Neural progenitor cell (in vitro differentiated cells): ENCODE measurements at regions not wholly inside any gene's neighbourhood (a gene's known extent, or its start where the extent isn't known, plus 50 kb on each side); places are given as distances from the start of the nearest gene placed in this dataset.

Source experiments
- DNase-seq: peaks from one replicate; pipeline ENCODE4 v3.0.0-alpha.2; 2016; ENCODE audit warnings: low spot score
- H2AFZ ChIP-seq: fragments of 200-600 bp; sonication (generic); replicated peaks from 2 replicates; pipeline ENCODE4 v1.6.1; 2016; ENCODE audit warnings: antibody characterized with exemption
- H3F3A ChIP-seq: fragments of 200-600 bp; sonication (generic); 2 replicates; pipeline ENCODE4 v1.6.1; 2016; ENCODE audit warnings: antibody characterized with exemption, low read depth
- H3K27ac ChIP-seq: fragments of 200-600 bp; sonication (generic); 2 replicates; pipeline ENCODE4 v1.5.1; 2016; ENCODE audit warnings: mild to moderate bottlenecking
- H3K27me3 ChIP-seq: fragments of 200-600 bp; sonication (generic); 2 replicates; pipeline ENCODE4 v1.6.1; 2016; ENCODE audit warnings: mild to moderate bottlenecking, moderate library complexity
- H3K36me3 ChIP-seq: fragments of 200-600 bp; sonication (generic); 2 replicates; pipeline ENCODE4 v1.5.1; 2016
- H3K4me1 ChIP-seq: fragments of 200-600 bp; sonication (generic); 2 replicates; pipeline ENCODE4 v1.6.1; 2016; ENCODE audit warnings: mixed run types
- H3K4me2 ChIP-seq: fragments of 200-600 bp; sonication (generic); 2 replicates; pipeline ENCODE4 v1.6.1; 2016
- H3K4me3 ChIP-seq: fragments of 200-600 bp; sonication (generic); 2 replicates; pipeline ENCODE4 v1.5.1; 2016
- H3K79me2 ChIP-seq: fragments of 200-600 bp; sonication (generic); 2 replicates; pipeline ENCODE4 v1.6.1; 2016; ENCODE audit warnings: low read depth
- H3K9ac ChIP-seq: fragments of 200-600 bp; sonication (generic); 2 replicates; pipeline ENCODE4 v1.6.1; 2016
- H3K9me3 ChIP-seq: fragments of 200-600 bp; sonication (generic); 2 replicates; pipeline ENCODE4 v1.5.1; 2016; ENCODE audit warnings: low read depth
- H4K20me1 ChIP-seq: fragments of 200-600 bp; sonication (generic); 2 replicates; pipeline ENCODE4 v1.6.1; 2016; ENCODE audit warnings: low read depth
- H3K27ac Mint-ChIP-seq: 3 replicates; pipeline ENCODE4 v1.8.0; 2021; ENCODE audit warnings: mixed read lengths
- H3K27me3 Mint-ChIP-seq: 2 replicates; pipeline ENCODE4 v1.8.0; 2022; ENCODE audit warnings: low read depth, mild to moderate bottlenecking, inconsistent platforms, moderate library complexity, mixed read lengths; ENCODE audit not compliant: insufficient read depth
- H3K36me3 Mint-ChIP-seq: 3 replicates; pipeline ENCODE4 v1.8.0; 2021; ENCODE audit warnings: mixed read lengths
- H3K4me1 Mint-ChIP-seq: 3 replicates; pipeline ENCODE4 v1.8.0; 2021; ENCODE audit warnings: mixed read lengths
- H3K4me3 Mint-ChIP-seq: 3 replicates; pipeline ENCODE4 v1.8.0; 2021; ENCODE audit warnings: mild to moderate bottlenecking, moderate library complexity, mixed read lengths
- H3K9me3 Mint-ChIP-seq: 3 replicates; pipeline ENCODE4 v1.8.0; 2020; ENCODE audit warnings: mixed read lengths
- CTCF ChIP-seq: fragments of 200-600 bp; sonication (generic); IDR thresholded peaks from 2 replicates; pipeline ENCODE4 v1.5.1; 2017; ENCODE audit warnings: antibody characterized with exemption, mild to moderate bottlenecking
- EZH2 ChIP-seq: fragments of 200-600 bp; sonication (generic); IDR thresholded peaks from 2 replicates; pipeline ENCODE4 v1.6.1; 2017; ENCODE audit warnings: antibody characterized with exemption, mild to moderate bottlenecking, moderate library complexity
- EZH2phosphoT487 ChIP-seq: fragments of 200-600 bp; sonication (generic); IDR thresholded peaks from 2 replicates; pipeline ENCODE4 v1.6.1; 2017; ENCODE audit warnings: antibody characterized with exemption

DNA sequence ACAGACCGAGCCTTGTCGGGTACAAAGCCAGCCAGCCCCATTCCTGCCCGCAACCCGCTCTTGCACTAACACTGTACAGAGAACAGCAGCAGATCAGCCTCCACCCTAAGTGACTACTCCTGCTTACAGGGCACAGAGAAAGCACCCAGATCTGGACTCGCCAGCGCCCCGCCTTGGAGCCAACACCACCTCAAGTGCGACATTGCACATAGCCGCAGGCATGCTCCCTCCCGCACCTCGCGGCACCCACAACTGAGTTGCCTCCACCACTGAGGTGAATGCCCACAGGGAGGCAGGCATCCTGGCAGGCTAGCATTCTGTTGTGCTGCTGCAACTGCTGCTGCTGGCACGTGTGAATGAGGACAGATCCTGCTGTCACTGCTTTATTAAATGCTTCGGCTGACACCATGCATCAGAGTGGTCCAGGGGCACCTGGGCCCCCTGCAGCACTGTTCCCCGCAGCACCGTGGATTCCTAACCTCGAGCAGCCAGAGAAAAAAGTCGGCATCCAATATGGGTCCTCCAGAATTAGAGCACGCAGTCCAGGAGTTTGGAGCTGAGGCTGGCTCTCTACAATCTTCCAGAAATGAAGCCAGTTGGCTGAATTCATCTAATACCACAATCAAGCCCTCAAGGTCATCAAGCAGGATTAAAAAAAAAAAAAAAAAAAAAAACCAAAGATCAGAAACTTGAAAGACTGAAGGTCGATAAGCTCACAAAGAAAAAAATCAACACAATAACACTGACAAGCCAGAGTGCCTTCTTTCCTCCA, 352.9 kb downstream of the GASK1B start:
- Histone ChIP-seq H4K20me1 (no peaks in the 10 kb centered on the region), H3K27ac (no peak overlapping the region), H3K4me2 (no peak overlapping the region), H3K36me3 (no peaks in the 10 kb centered on the region), H3K9me3 (no peaks in the 10 kb centered on the region), H2AFZ (no peak overlapping the region), H3K4me1 (no peaks in the 10 kb centered on the region), H3K9ac (no peak overlapping the region), H3F3A (no peaks in the 10 kb centered on the region), H3K27me3 (no peaks in the 10 kb centered on the region), H3K4me3 (no peak overlapping the region), H3K79me2 (no peaks in the 10 kb centered on the region)
- Mint-ChIP-seq H3K27ac (peak overlapping the region; percentile 78), H3K4me1 (peaks cover 12% of the 10 kb centered on the region), H3K36me3 (no peaks in the 10 kb centered on the region), H3K4me3 (no peak overlapping the region), H3K27me3 (peaks cover 4% of the 10 kb centered on the region), H3K9me3 (no peaks in the 10 kb centered on the region)
- TF ChIP-seq CTCF (no peak), EZH2 (no peak), EZH2phosphoT487 (no peak)
- no peak for DNase-seq

- no peaks in the 10 kb centered on the region for H3F3A ChIP-seq
- H3K27ac Mint-ChIP-seq = peak overlapping the region; percentile 78
These were observed 353.7 kb downstream of the GASK1B start for GRCh38 chr4:157818946-157819692.

DNA sequence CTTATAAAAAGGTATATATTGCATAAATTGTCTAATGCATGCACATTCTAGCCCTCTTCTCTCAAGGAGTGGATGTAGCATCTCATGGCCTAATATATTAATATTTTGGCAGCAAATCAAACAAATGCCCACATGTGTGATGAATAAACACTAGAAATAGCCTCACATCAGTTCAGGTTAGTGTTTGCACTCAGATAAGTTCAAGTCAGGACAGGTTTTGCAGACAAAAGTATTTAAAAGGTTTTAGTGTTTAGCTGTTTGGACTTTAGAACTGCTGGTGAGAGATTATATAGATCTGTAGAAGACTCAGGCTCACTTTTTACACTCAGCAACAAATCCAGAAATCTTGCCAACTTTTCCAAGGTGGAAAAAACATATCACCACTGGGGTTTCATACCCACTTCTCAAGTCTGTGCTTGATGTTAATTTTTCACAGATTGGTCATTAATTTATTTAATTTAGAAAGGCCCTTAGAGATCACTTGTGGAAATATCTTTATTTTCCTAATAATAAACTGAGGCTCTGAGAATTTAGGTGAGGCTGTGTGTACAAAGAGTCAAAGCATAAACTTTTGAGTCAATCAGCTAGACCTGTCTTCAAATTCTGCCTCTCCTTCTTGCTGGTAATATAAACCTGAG, 362.6 kb downstream of the GASK1B start:
- Histone ChIP-seq H4K20me1 (no peaks in the 10 kb centered on the region), H3K36me3 (no peaks in the 10 kb centered on the region), H3K4me3 (no peak overlapping the region), H2AFZ (no peak overlapping the region), H3K4me1 (no peaks in the 10 kb centered on the region), H3K9me3 (no peaks in the 10 kb centered on the region), H3K27ac (no peak overlapping the region), H3K27me3 (no peaks in the 10 kb centered on the region), H3F3A (no peaks in the 10 kb centered on the region), H3K4me2 (no peak overlapping the region), H3K9ac (no peak overlapping the region), H3K79me2 (no peaks in the 10 kb centered on the region)
- TF ChIP-seq EZH2 (no peak), CTCF (no peak), EZH2phosphoT487 (no peak)
- H3K27me3 Mint-ChIP-seq = no peaks in the 10 kb centered on the region
- no peak for DNase-seq
- no peak overlapping the region for H3K27ac Mint-ChIP-seq
- no peaks in the 10 kb centered on the region for H3K36me3 Mint-ChIP-seq
- peaks cover 2% of the 10 kb centered on the region for H3K9me3 Mint-ChIP-seq
- H3K4me3 Mint-ChIP-seq = no peak overlapping the region
- H3K4me1 Mint-ChIP-seq = no peaks in the 10 kb centered on the region

More at GRCh38 chr4:157818946-157819692, 353.7 kb downstream of the GASK1B start:
- Histone ChIP-seq H3K4me1 (no peaks in the 10 kb centered on the region), H3K27ac (no peak overlapping the region), H3K9me3 (no peaks in the 10 kb centered on the region), H3K4me2 (no peak overlapping the region), H3K9ac (no peak overlapping the region), H3K79me2 (no peaks in the 10 kb centered on the region), H3K4me3 (no peak overlapping the region), H3K27me3 (no peaks in the 10 kb centered on the region), H4K20me1 (no peaks in the 10 kb centered on the region), H2AFZ (no peak overlapping the region), H3K36me3 (no peaks in the 10 kb centered on the region)
- peaks cover 3% of the 10 kb centered on the region for H3K27me3 Mint-ChIP-seq
- no peak overlapping the region for H3K4me3 Mint-ChIP-seq
- H3K4me1 Mint-ChIP-seq = peaks cover 12% of the 10 kb centered on the region
- no peak for DNase-seq
- no peaks in the 10 kb centered on the region for H3K36me3 Mint-ChIP-seq
- TF ChIP-seq EZH2phosphoT487 (no peak), EZH2 (no peak), CTCF (no peak)
- H3K9me3 Mint-ChIP-seq = no peaks in the 10 kb centered on the region
